HG03064 (cell line): ENCODE measurements at regions not wholly inside any gene's neighbourhood (a gene's known extent, or its start where the extent isn't known, plus 50 kb on each side); places are given as distances from the start of the nearest gene placed in this dataset.

Source experiments
- ATAC-seq: cut with Tn5 transposase; IDR thresholded peaks from one replicate; pipeline ENCODE4 v1.9.1; 2021; ENCODE audit warnings: low read depth; ENCODE audit not compliant: unreplicated experiment

- no peak for ATAC-seq
These were observed 126.7 kb upstream of the PARP11 start for GRCh38 chr12:3999904-4000303.

- ATAC-seq, result no peak
These were observed 126.0 kb upstream of the PARP11 start for GRCh38 chr12:3998968-3999792.

GRCh38 chr12:3998397-3998796 lies 125.2 kb upstream of the PARP11 start:
- no peak for ATAC-seq

GRCh38 chr12:3996322-3996721 lies 123.1 kb upstream of the PARP11 start:
- ATAC-seq, result no peak

GRCh38 chr12:3995306-3995705 lies 122.1 kb upstream of the PARP11 start:
- ATAC-seq, result no peak

GRCh38 chr12:3994500-3994899 lies 121.3 kb upstream of the PARP11 start:
- no peak for ATAC-seq

GRCh38 chr12:3992945-3993344 lies 119.7 kb upstream of the PARP11 start:
- ATAC-seq, result no peak

GRCh38 chr12:3991798-3992580 lies 118.8 kb upstream of the PARP11 start:
- no peak for ATAC-seq

- no peak for ATAC-seq
These were observed 117.5 kb upstream of the PARP11 start for GRCh38 chr12:3990501-3991280.

- no peak for ATAC-seq
These were observed 116.0 kb upstream of the PARP11 start for GRCh38 chr12:3989218-3989550.

- no peak for ATAC-seq
These were observed 115.5 kb upstream of the PARP11 start for GRCh38 chr12:3988519-3989217.

GRCh38 chr12:3987571-3987970 lies 114.4 kb upstream of the PARP11 start:
- ATAC-seq, result no peak

- no peak for ATAC-seq
These were observed 107.5 kb upstream of the PARP11 start for GRCh38 chr12:3980504-3981272.

- ATAC-seq, result no peak
These were observed 104.4 kb upstream of the PARP11 start for GRCh38 chr12:3977621-3978020.

GRCh38 chr12:3976351-3976938 lies 103.2 kb upstream of the PARP11 start:
- no peak for ATAC-seq

GRCh38 chr12:3975652-3976051 lies 102.5 kb upstream of the PARP11 start:
- no peak for ATAC-seq

GRCh38 chr12:3974883-3975282 lies 101.7 kb upstream of the PARP11 start:
- no peak for ATAC-seq

GRCh38 chr12:3973973-3974644 lies 100.9 kb upstream of the PARP11 start:
- no peak for ATAC-seq

- ATAC-seq, result no peak
These were observed 100.2 kb upstream of the PARP11 start for GRCh38 chr12:3973269-3973884.
